H1 (cell line): ENCODE measurements at regions not wholly inside any gene's neighbourhood (a gene's known extent, or its start where the extent isn't known, plus 50 kb on each side); places are given as distances from the start of the nearest gene placed in this dataset.

ENCODE experiments used
- CTCF ChIA-PET: fragments of 300-600 bp; sonication (Branson Sonifier 250); formaldehyde crosslinking; loops from one replicate; lab custom pipeline; 2021; ENCODE audit not compliant: partially characterized antibody; lab: Charles Lee
- POLR2A ChIA-PET: fragments of 300-600 bp; sonication (Branson Sonifier 250); formaldehyde crosslinking; loops from one replicate; lab custom pipeline; 2021; ENCODE audit warnings: inconsistent platforms; ENCODE audit not compliant: partially characterized antibody; lab: Charles Lee
- DNase-seq, 2 experiments: peaks; one replicate each; pipeline versions ENCODE4 v3.0.0 to v3.0.0-alpha.2; 2010 to 2022; ENCODE audit warnings: low spot score in 2 of 2, low read depth in 1 of 2, mixed read lengths in 1 of 2
- FAIRE-seq: peaks from 2 replicates; lab custom pipeline; 2011; peaks lifted over from hg19 to GRCh38; lab: Jason Lieb, UNC
- H2AFZ ChIP-seq: 2 replicates; pipeline ENCODE4 v1.8.1; 2012; ENCODE audit warnings: low read length, inconsistent platforms
- H2AK5ac ChIP-seq: 2 replicates; pipeline ENCODE4 v1.6.1; 2013; ENCODE audit warnings: low read depth, low read length
- H2BK120ac ChIP-seq: replicated peaks from 2 replicates; pipeline ENCODE3; 2013; ENCODE audit warnings: low read depth, low read length, inconsistent platforms
- H2BK12ac ChIP-seq: 2 replicates; pipeline ENCODE4 v1.6.1; 2013; ENCODE audit warnings: low read depth, low read length
- H2BK15ac ChIP-seq: 2 replicates; pipeline ENCODE4 v1.6.1; 2013; ENCODE audit warnings: low read length
- H2BK20ac ChIP-seq: 2 replicates; pipeline ENCODE4 v1.6.1; 2013; ENCODE audit warnings: low read length
- H2BK5ac ChIP-seq: 2 replicates; pipeline ENCODE4 v1.6.1; 2013; ENCODE audit warnings: low read depth, low read length
- H3K14ac ChIP-seq: 2 replicates; pipeline ENCODE4 v1.6.1; 2013; ENCODE audit warnings: inconsistent platforms; ENCODE audit not compliant: insufficient read length
- H3K18ac ChIP-seq: 2 replicates; pipeline ENCODE4 v1.6.1; 2013; ENCODE audit warnings: low read length; ENCODE audit errors: extremely low read depth
- H3K23ac ChIP-seq: 2 replicates; pipeline ENCODE4 v1.6.1; 2013; ENCODE audit warnings: inconsistent platforms; ENCODE audit not compliant: insufficient read length
- H3K23me2 ChIP-seq: 2 replicates; pipeline ENCODE4 v1.6.1; 2013; ENCODE audit warnings: low read depth, low read length
- H3K27ac ChIP-seq: 2 replicates; pipeline ENCODE4 v1.6.1; 2011; ENCODE audit warnings: low read depth, low read length, inconsistent platforms
- H3K27me3 ChIP-seq, 4 experiments: replicated peaks in 1 of 4; 1 replicate in 1 of 4; 2 replicates in 3 of 4; pipeline versions ENCODE4 v1.6.1 to v1.8.1; 2011 to 2013; ENCODE audit warnings: low read length in 3 of 4, mild to moderate bottlenecking in 3 of 4, inconsistent platforms in 2 of 4, mixed read lengths in 2 of 4, moderate library complexity in 1 of 4; ENCODE audit not compliant: control insufficient read depth in 3 of 4, insufficient read depth in 3 of 4; ENCODE audit errors: extremely low read depth in 1 of 4
- H3K36me3 ChIP-seq, 4 experiments: 2 replicates each; pipeline versions ENCODE4 v1.6.1 to v1.8.1; 2011 to 2013; ENCODE audit warnings: mild to moderate bottlenecking in 4 of 4, low read length in 3 of 4, moderate library complexity in 2 of 4, control low read depth in 1 of 4, inconsistent platforms in 1 of 4; ENCODE audit not compliant: insufficient read depth in 4 of 4, control insufficient read depth in 2 of 4
- H3K4ac ChIP-seq: replicated peaks from 2 replicates; pipeline ENCODE3; 2013; ENCODE audit warnings: low read length, low read depth, mixed read lengths, inconsistent platforms; ENCODE audit not compliant: insufficient read length
- H3K4me1 ChIP-seq, 4 experiments: replicated peaks in 1 of 4; 1 replicate in 1 of 4; 2 replicates in 3 of 4; pipeline versions ENCODE4 v1.6.1 to v1.8.1; 2011 to 2013; ENCODE audit warnings: low read length in 3 of 4, inconsistent platforms in 2 of 4, mixed read lengths in 1 of 4; ENCODE audit not compliant: insufficient read depth in 4 of 4, control insufficient read depth in 3 of 4
- H3K4me2 ChIP-seq, 2 experiments: 2 replicates each; pipeline versions ENCODE4 v1.6.1 to v1.8.1; 2011 to 2013; ENCODE audit warnings: low read depth in 2 of 2, low read length in 2 of 2, control low read depth in 1 of 2, inconsistent platforms in 1 of 2, mild to moderate bottlenecking in 1 of 2; ENCODE audit not compliant: insufficient read depth in 1 of 2
- H3K4me3 ChIP-seq, 4 experiments: fragments of 200-600, 300-600 bp in 1 of 4; sonication (generic), shearing (Covaris generic), sonication (Bioruptor Twin) in 1 of 4; 2 replicates each; pipeline versions ENCODE4 v1.5.1 to v1.8.1; 2011 to 2016; ENCODE audit warnings: low read length in 4 of 4, low read depth in 3 of 4, control low read depth in 2 of 4, inconsistent platforms in 2 of 4, mild to moderate bottlenecking in 2 of 4, mixed read lengths in 1 of 4, moderate library complexity in 1 of 4; ENCODE audit not compliant: insufficient read depth in 2 of 4; ENCODE audit errors: extremely low read depth in 1 of 4
- H3K56ac ChIP-seq: replicated peaks from 2 replicates; pipeline ENCODE3; 2013; ENCODE audit warnings: low read depth, mild to moderate bottlenecking, mixed read lengths, low read length, inconsistent platforms; ENCODE audit not compliant: insufficient read length
- H3K79me1 ChIP-seq: 2 replicates; pipeline ENCODE4 v1.6.1; 2013; ENCODE audit warnings: low read depth, low read length, control low read depth
- H3K79me2 ChIP-seq, 2 experiments: 2 replicates each; pipeline versions ENCODE4 v1.6.1 to v1.8.1; 2012 to 2013; ENCODE audit warnings: low read length in 2 of 2, mild to moderate bottlenecking in 2 of 2, inconsistent platforms in 1 of 2; ENCODE audit not compliant: insufficient read depth in 2 of 2, control insufficient read depth in 1 of 2
- H3K9ac ChIP-seq, 4 experiments: replicated peaks in 1 of 4; 1 replicate in 1 of 4; 2 replicates in 3 of 4; pipeline versions ENCODE4 v1.6.1 to v1.8.1; 2011 to 2013; ENCODE audit warnings: low read depth in 3 of 4, low read length in 3 of 4, control low read depth in 2 of 4, mild to moderate bottlenecking in 2 of 4, moderate library complexity in 2 of 4, inconsistent platforms in 1 of 4; ENCODE audit errors: extremely low read depth in 1 of 4
- H3K9me3 ChIP-seq, 2 experiments: 2 replicates each; pipeline versions ENCODE4 v1.6.1 to v1.8.1; 2012 to 2013; ENCODE audit warnings: mild to moderate bottlenecking in 2 of 2, moderate library complexity in 2 of 2, control low read depth in 1 of 2, inconsistent platforms in 1 of 2, low read depth in 1 of 2, low read length in 1 of 2, mixed read lengths in 1 of 2; ENCODE audit not compliant: insufficient read depth in 2 of 2
- H4K20me1 ChIP-seq, 2 experiments: replicated peaks in 1 of 2; 2 replicates each; pipeline versions ENCODE3 to v1.8.1; 2011 to 2013; ENCODE audit warnings: inconsistent platforms in 2 of 2, low read length in 2 of 2, mild to moderate bottlenecking in 1 of 2; ENCODE audit not compliant: insufficient read depth in 2 of 2, control insufficient read depth in 1 of 2
- H4K5ac ChIP-seq: 2 replicates; pipeline ENCODE4 v1.6.1; 2013; ENCODE audit warnings: low read length, low read depth, mixed read lengths, inconsistent platforms; ENCODE audit not compliant: insufficient read length
- H4K8ac ChIP-seq: 2 replicates; pipeline ENCODE4 v1.8.0; 2013; ENCODE audit warnings: mild to moderate bottlenecking, moderate library complexity, low read length, inconsistent platforms; ENCODE audit not compliant: insufficient read depth; ENCODE audit errors: extremely low read depth
- H4K91ac ChIP-seq: replicated peaks from 2 replicates; pipeline ENCODE3; 2013; ENCODE audit warnings: low read length, mixed read lengths, inconsistent platforms; ENCODE audit not compliant: insufficient read length
- ASH2L ChIP-seq: fragments of 200-600, 300-600 bp; sonication (generic); IDR thresholded peaks from one replicate; pipeline ENCODE4 v1.7.1; 2017; ENCODE audit warnings: low read length
- CHD2 ChIP-seq: IDR thresholded peaks from 2 replicates; pipeline ENCODE4 v1.6.1; 2012; ENCODE audit warnings: low read length, improper control_type of control experiment
- PHF8 ChIP-seq: fragments of 200-600 bp; sonication (generic); conservative IDR thresholded peaks from 2 replicates; pipeline ENCODE4 v1.7.1; 2012; ENCODE audit warnings: low read depth, mild to moderate bottlenecking, inconsistent platforms, low read length, moderate library complexity
- POLR2A ChIP-seq, 2 experiments: IDR thresholded peaks; 1 replicate in 1 of 2; 2 replicates in 1 of 2; pipeline ENCODE4 v1.6.1; 2011; ENCODE audit warnings: low read depth in 2 of 2, low read length in 2 of 2, mild to moderate bottlenecking in 2 of 2; ENCODE audit errors: control extremely low read depth in 1 of 2
- RAD21 ChIP-seq, 2 experiments: IDR thresholded peaks in 1 of 2; conservative IDR thresholded peaks in 1 of 2; 2 replicates each; pipeline ENCODE4 v1.6.1; 2011; ENCODE audit warnings: low read depth in 2 of 2, low read length in 2 of 2, improper control_type of control experiment in 1 of 2, inconsistent platforms in 1 of 2, mild to moderate bottlenecking in 1 of 2, moderate library complexity in 1 of 2
- SUZ12 ChIP-seq: fragments of 200-600 bp; sonication (generic); IDR thresholded peaks from 2 replicates; pipeline ENCODE4 v1.6.1; 2012; ENCODE audit warnings: mild to moderate bottlenecking, inconsistent platforms, low read length, moderate library complexity, mixed read lengths
- ZNF274 ChIP-seq: IDR thresholded peaks from 2 replicates; pipeline ENCODE4 v1.7.0; 2012; ENCODE audit warnings: low read length, borderline replicate concordance; ENCODE audit errors: extremely low read depth
- WGBS, 2 experiments: shearing (Covaris generic) in 1 of 2; methylation state at CpG; one replicate each; pipeline versions ENCODE4 v1.1.6 to v1.1.7; 2013 to 2015; ENCODE audit warnings: low lambda C conversion rate in 2 of 2, mixed read lengths in 2 of 2, inconsistent platforms in 1 of 2, low coverage in 1 of 2, missing lambda C conversion rate in 1 of 2; ENCODE audit not compliant: insufficient replicate concordance in 2 of 2, insufficient coverage in 1 of 2, insufficient read length in 1 of 2; ENCODE audit errors: extremely low coverage in 1 of 2, missing lambda C conversion rate in 1 of 2; 5-methylcytosine and 5-hydroxymethylcytosine counted together
- TF ChIP-seq, protein P1 (sequence below), 3 experiments: IDR thresholded peaks; 1 replicate in 2 of 3; 2 replicates in 1 of 3; pipeline versions ENCODE4 v1.5.1 to v1.6.1; 2011; ENCODE audit warnings: low read length in 3 of 3, mild to moderate bottlenecking in 3 of 3, inconsistent platforms in 2 of 3, low read depth in 1 of 3, moderate library complexity in 1 of 3; ENCODE audit not compliant: insufficient read depth in 1 of 3; ENCODE audit errors: control extremely low read depth in 1 of 3

DNA sequence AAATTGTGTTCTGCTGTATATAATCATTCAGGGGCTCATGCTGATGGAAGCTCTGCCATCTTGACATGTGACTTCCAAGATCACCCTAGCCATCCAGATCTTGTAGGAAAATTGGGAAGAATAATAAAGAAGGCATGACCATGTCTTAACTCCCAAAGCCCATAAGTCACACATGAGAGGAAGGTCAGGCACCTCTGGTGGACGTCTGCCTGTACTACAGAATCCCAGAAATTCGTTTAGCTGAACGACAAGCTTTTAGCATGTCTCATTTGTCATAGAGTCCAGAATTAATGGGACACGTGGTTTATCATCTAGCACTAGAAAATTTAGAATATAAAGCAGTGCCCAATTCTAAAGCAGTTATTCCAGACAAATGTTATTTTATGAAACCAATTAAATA lies 212.7 kb downstream of the CENPC start:
- Histone ChIP-seq H3K23ac (no peak overlapping the region), H3K4me2 (no peak overlapping the region), H3K36me3 (no peaks in the 10 kb centered on the region), H2BK20ac (no peak overlapping the region), H3K18ac (no peak overlapping the region), H2AFZ (no peak overlapping the region), H3K79me2 (no peaks in the 10 kb centered on the region), H3K4ac (no peak overlapping the region), H4K5ac (no peak overlapping the region), H3K56ac (no peak overlapping the region), H3K4me1 (no peaks in the 10 kb centered on the region), H2BK15ac (no peak overlapping the region), H3K9me3 (no peaks in the 10 kb centered on the region), H4K8ac (no peak overlapping the region), H3K23me2 (no peaks in the 10 kb centered on the region), H2AK5ac (no peak overlapping the region), H4K91ac (no peak overlapping the region), H3K27me3 (no peaks in the 10 kb centered on the region), H2BK5ac (no peak overlapping the region), H3K27ac (no peak overlapping the region), H3K14ac (no peak overlapping the region), H2BK12ac (no peak overlapping the region), H3K79me1 (no peaks in the 10 kb centered on the region), H3K9ac (no peak overlapping the region), H2BK120ac (no peak overlapping the region), H4K20me1 (no peaks in the 10 kb centered on the region), H3K4me3 (no peak overlapping the region)
- no peak for DNase-seq
- ChIA-PET CTCF (interaction anchor here (0.5 to 3.9 kb wide), 19 partner anchors 8 to 1178 kb away, joined by 3 to 24 read pairs (median 4); no protein-coding TSS in a partner anchor), POLR2A (no interaction called here)
- TF ChIP-seq ASH2L = no peak
- no peak for TF ChIP-seq PHF8
- no peak for TF ChIP-seq ZNF274
- TF ChIP-seq CHD2 = no peak
- TF ChIP-seq POLR2A (IDR thresholded peaks at IDR 0.05; ENCODE audit: control extremely low read depth in 1 of 2, low read depth in 2 of 2, low read length in 2 of 2) = no peak
- peak; percentile 24; a peak in 3 of 4 replicates for TF ChIP-seq RAD21 (IDR thresholded peaks at IDR 0.05 in 1 of 2, conservative IDR thresholded peaks at IDR 0.05 in 1 of 2; ENCODE audit: low read depth in 2 of 2, low read length in 2 of 2)
- TF ChIP-seq, protein P1, sequence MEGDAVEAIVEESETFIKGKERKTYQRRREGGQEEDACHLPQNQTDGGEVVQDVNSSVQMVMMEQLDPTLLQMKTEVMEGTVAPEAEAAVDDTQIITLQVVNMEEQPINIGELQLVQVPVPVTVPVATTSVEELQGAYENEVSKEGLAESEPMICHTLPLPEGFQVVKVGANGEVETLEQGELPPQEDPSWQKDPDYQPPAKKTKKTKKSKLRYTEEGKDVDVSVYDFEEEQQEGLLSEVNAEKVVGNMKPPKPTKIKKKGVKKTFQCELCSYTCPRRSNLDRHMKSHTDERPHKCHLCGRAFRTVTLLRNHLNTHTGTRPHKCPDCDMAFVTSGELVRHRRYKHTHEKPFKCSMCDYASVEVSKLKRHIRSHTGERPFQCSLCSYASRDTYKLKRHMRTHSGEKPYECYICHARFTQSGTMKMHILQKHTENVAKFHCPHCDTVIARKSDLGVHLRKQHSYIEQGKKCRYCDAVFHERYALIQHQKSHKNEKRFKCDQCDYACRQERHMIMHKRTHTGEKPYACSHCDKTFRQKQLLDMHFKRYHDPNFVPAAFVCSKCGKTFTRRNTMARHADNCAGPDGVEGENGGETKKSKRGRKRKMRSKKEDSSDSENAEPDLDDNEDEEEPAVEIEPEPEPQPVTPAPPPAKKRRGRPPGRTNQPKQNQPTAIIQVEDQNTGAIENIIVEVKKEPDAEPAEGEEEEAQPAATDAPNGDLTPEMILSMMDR (IDR thresholded peaks at IDR 0.05; ENCODE audit: control extremely low read depth in 1 of 3, insufficient read depth in 1 of 3, low read depth in 1 of 3, low read length in 3 of 3) = peak; percentile 15 to 68 (median 24); a peak in 3 of 4 replicates
- TF ChIP-seq SUZ12 = no peak
- 33% methylated on average over 4 of the region's 4 CpGs; no CpG with 5 or more reads in 1 of the 2 experiments for WGBS, 2 experiments
- peak; percentile 90 for FAIRE-seq
